ENCODE measurements at regions not wholly inside any gene's neighbourhood (a gene's known extent, or its start where the extent isn't known, plus 50 kb on each side); places are given as distances from the start of the nearest gene placed in this dataset.

DNA sequence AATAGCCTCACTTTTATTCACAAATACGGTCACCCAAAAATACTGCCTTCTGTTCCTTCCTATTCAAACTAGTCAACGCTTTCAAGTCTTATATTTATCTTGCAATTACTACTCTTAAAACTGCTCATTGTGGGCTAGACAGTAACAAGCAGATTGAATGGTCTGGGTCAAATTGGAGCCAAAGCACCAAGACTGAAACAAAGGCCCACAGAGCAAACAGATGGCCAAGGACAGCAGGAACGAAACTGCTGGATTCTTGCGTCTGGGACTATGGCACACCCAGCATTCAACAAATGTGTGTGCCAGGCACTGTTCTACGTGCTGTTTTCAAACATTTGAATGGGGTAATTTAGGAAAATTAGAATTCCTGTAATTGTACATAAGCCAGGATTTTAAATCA, 250.1 kb upstream of the PSMD7 start:
- H3K27ac ChIP-seq (ENCODE audit: insufficient read depth, low read length), result no peak overlapping the region
- no peak overlapping the region for H2AFZ ChIP-seq (replicated peaks; ENCODE audit: low read length, poor library complexity)
- DNase-seq (no peak), ATAC-seq (ENCODE audit: low read depth) (no peak)
- no peaks in the 10 kb centered on the region for H3K27me3 ChIP-seq (ENCODE audit: control insufficient read depth, insufficient read depth, low read length)
- no peak overlapping the region for H2AK9ac ChIP-seq (replicated peaks; ENCODE audit: low read depth, low read length, poor library complexity)
- H4K91ac ChIP-seq (ENCODE audit: insufficient read depth, low read depth, low read length), result no peak overlapping the region
- H4K5ac ChIP-seq (ENCODE audit: low read depth, low read length), result no peak overlapping the region
- no peaks in the 10 kb centered on the region for H3K36me3 ChIP-seq (ENCODE audit: control insufficient read depth, insufficient read depth, low read length)
- H3K79me1 ChIP-seq (ENCODE audit: low read depth in 1 of 2, low read length in 2 of 2), result no peaks in the 10 kb centered on the region
- H2AK5ac ChIP-seq (ENCODE audit: low read depth, low read length), result no peak overlapping the region
- no peak overlapping the region for H2BK5ac ChIP-seq (ENCODE audit: low read depth, low read length, poor library complexity, severe bottlenecking)
- ChIA-PET POLR2A (ENCODE audit: unreplicated experiment) (no interaction called here), CTCF (no interaction called here)
- H3K9me3 ChIP-seq (ENCODE audit: control insufficient read depth, insufficient read depth, low read length), result no peaks in the 10 kb centered on the region
- H3K4ac ChIP-seq (ENCODE audit: low read depth, low read length), result no peak overlapping the region
- no peak overlapping the region for H3K18ac ChIP-seq (ENCODE audit: low read depth, low read length)
- no peak overlapping the region for H3K4me2 ChIP-seq (ENCODE audit: low read depth, low read length)
- no peak overlapping the region for H2BK120ac ChIP-seq (ENCODE audit: low read depth, low read length)
- no peak overlapping the region for H3K9ac ChIP-seq (ENCODE audit: low read depth, low read length)
- no CpG with 5 or more reads among the region's 5 CpGs for WGBS, 2 experiments (ENCODE audit: extremely low coverage in 2 of 2, insufficient read length in 1 of 2)
- dilution Hi-C loops (cut with HindIII; ENCODE audit: low sequenced_read_pairs, unreplicated experiment) (no loop called here), intact Hi-C loops (cut with micrococcal nuclease) (no loop called here), in situ Hi-C loops (cut with MboI; ENCODE audit: low sequenced_read_pairs) (no loop called here)
- BruUV-seq (replicated peaks), result no TSS peak
- no peaks in the 10 kb centered on the region for H3K4me1 ChIP-seq (ENCODE audit: control insufficient read depth, insufficient read depth, low read length)
- H2BK15ac ChIP-seq (ENCODE audit: low read depth, low read length), result no peak overlapping the region
- no peak overlapping the region for H3K56ac ChIP-seq (ENCODE audit: extremely low read depth, insufficient read depth, low read length)
- TF ChIP-seq, protein P1, sequence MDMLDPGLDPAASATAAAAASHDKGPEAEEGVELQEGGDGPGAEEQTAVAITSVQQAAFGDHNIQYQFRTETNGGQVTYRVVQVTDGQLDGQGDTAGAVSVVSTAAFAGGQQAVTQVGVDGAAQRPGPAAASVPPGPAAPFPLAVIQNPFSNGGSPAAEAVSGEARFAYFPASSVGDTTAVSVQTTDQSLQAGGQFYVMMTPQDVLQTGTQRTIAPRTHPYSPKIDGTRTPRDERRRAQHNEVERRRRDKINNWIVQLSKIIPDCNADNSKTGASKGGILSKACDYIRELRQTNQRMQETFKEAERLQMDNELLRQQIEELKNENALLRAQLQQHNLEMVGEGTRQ (IDR thresholded peaks at IDR 0.05; ENCODE audit: low read depth, low read length), result no peak
- TF ChIP-seq POLR2A (IDR thresholded peaks at IDR 0.05; ENCODE audit: low read depth, low read length) (no peak), BHLHE40 (IDR thresholded peaks at IDR 0.05; ENCODE audit: low read depth, low read length) (no peak), CEBPB (IDR thresholded peaks at IDR 0.05; ENCODE audit: low read depth, low read length) (no peak), MAZ (IDR thresholded peaks at IDR 0.05; ENCODE audit: borderline replicate concordance, low read depth, low read length) (no peak), SMC3 (IDR thresholded peaks at IDR 0.05; ENCODE audit: low read depth, low read length) (no peak), CHD1 (IDR thresholded peaks at IDR 0.05; ENCODE audit: low read depth, low read length) (no peak), MXI1 (IDR thresholded peaks at IDR 0.05; ENCODE audit: borderline replicate concordance, low read depth, low read length) (no peak), RAD21 (IDR thresholded peaks at IDR 0.05; ENCODE audit: low read length) (no peak)
- TF ChIP-seq, protein P2, sequence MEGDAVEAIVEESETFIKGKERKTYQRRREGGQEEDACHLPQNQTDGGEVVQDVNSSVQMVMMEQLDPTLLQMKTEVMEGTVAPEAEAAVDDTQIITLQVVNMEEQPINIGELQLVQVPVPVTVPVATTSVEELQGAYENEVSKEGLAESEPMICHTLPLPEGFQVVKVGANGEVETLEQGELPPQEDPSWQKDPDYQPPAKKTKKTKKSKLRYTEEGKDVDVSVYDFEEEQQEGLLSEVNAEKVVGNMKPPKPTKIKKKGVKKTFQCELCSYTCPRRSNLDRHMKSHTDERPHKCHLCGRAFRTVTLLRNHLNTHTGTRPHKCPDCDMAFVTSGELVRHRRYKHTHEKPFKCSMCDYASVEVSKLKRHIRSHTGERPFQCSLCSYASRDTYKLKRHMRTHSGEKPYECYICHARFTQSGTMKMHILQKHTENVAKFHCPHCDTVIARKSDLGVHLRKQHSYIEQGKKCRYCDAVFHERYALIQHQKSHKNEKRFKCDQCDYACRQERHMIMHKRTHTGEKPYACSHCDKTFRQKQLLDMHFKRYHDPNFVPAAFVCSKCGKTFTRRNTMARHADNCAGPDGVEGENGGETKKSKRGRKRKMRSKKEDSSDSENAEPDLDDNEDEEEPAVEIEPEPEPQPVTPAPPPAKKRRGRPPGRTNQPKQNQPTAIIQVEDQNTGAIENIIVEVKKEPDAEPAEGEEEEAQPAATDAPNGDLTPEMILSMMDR (conservative IDR thresholded peaks at IDR 0.05; ENCODE audit: low read depth, low read length), result no peak
- TF ChIP-seq, protein P3, sequence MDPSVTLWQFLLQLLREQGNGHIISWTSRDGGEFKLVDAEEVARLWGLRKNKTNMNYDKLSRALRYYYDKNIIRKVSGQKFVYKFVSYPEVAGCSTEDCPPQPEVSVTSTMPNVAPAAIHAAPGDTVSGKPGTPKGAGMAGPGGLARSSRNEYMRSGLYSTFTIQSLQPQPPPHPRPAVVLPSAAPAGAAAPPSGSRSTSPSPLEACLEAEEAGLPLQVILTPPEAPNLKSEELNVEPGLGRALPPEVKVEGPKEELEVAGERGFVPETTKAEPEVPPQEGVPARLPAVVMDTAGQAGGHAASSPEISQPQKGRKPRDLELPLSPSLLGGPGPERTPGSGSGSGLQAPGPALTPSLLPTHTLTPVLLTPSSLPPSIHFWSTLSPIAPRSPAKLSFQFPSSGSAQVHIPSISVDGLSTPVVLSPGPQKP (IDR thresholded peaks at IDR 0.05; ENCODE audit: borderline replicate concordance, low read depth, low read length), result no peak
- no peak overlapping the region for H4K8ac ChIP-seq (ENCODE audit: low read depth in 2 of 2, low read length in 2 of 2)
- H4K20me1 ChIP-seq (ENCODE audit: insufficient read depth, low read length), result no peaks in the 10 kb centered on the region
- H3K9me1 ChIP-seq (ENCODE audit: insufficient read depth, low read length), result no peaks in the 10 kb centered on the region
- no peak overlapping the region for H2BK20ac ChIP-seq (ENCODE audit: low read depth, low read length)
- no peak overlapping the region for H3K14ac ChIP-seq (replicated peaks; ENCODE audit: low read depth, low read length)
- H3K23ac ChIP-seq (ENCODE audit: low read depth, low read length), result no peak overlapping the region
- H3K4me3 ChIP-seq (ENCODE audit: insufficient read depth, low read depth, low read length), result no peak overlapping the region
